ENCODE measurements at regions not wholly inside any gene's neighbourhood (a gene's known extent, or its start where the extent isn't known, plus 50 kb on each side); places are given as distances from the start of the nearest gene placed in this dataset.

GRCh38 chr4:181971411-181971810 lies 271.8 kb upstream of the TENM3 start (continued):
- TF ChIP-seq REST (IDR thresholded peaks at IDR 0.05; ENCODE audit: low read depth, low read length) (no peak), ZZZ3 (IDR thresholded peaks at IDR 0.05; ENCODE audit: control insufficient read depth, insufficient read length, low read depth) (no peak), CBX3 (IDR thresholded peaks at IDR 0.05; ENCODE audit: borderline replicate concordance, low read depth) (no peak), PAX8 (IDR thresholded peaks at IDR 0.05) (no peak), SMC3 (IDR thresholded peaks at IDR 0.05; ENCODE audit: borderline replicate concordance, low read length) (no peak)

- no peak for ATAC-seq
- 46% methylated on average over 3 of the region's 3 CpGs for WGBS (ENCODE audit: insufficient coverage, insufficient replicate concordance, low lambda C conversion rate, missing lambda C conversion rate)
- no peak overlapping the region for H3K4me3 ChIP-seq
- no peak for DNase-seq (ENCODE audit: low read depth, low spot score)
- no peak overlapping the region for H2AFZ ChIP-seq (ENCODE audit: control insufficient read depth, low read depth, low read length)
- intact Hi-C loops (cut with micrococcal nuclease; ENCODE audit: unreplicated experiment) (loop anchor here (2.0 kb wide), 1 partner anchor 47 kb away; no protein-coding TSS in a partner anchor), in situ Hi-C loops (cut with MboI) (no loop called here)
- no peaks in the 10 kb centered on the region for H4K20me1 ChIP-seq (ENCODE audit: control insufficient read depth, insufficient read depth)
- ChIA-PET SMC1A (ENCODE audit: uncharacterized antibody, unreplicated experiment) (interaction anchor here (1.1 to 1.5 kb wide), 2 partner anchors 47 to 231 kb away, joined by 3 to 4 read pairs; no protein-coding TSS in a partner anchor), RAD21 (ENCODE audit: unreplicated experiment) (interaction anchor here (0.6 kb wide), 1 partner anchor 51 kb away, joined by 3 read pairs; no protein-coding TSS in a partner anchor), POLR2A (no interaction called here), CTCF (interaction anchor here (1.7 to 2.2 kb wide), 2 partner anchors 9 to 42 kb away, joined by 4 to 6 read pairs; no protein-coding TSS in a partner anchor)
- no peak overlapping the region for H3K27ac ChIP-seq (ENCODE audit: control insufficient read depth, insufficient read depth)
- H3K36me3 ChIP-seq (ENCODE audit: control insufficient read depth in 2 of 2, insufficient read depth in 2 of 2, low read length in 1 of 2) = no peaks in the 10 kb centered on the region
- H3K79me2 ChIP-seq (ENCODE audit: control insufficient read depth, insufficient read depth, low read length) = no peaks in the 10 kb centered on the region
- TF ChIP-seq MTA3 (IDR thresholded peaks at IDR 0.05; ENCODE audit: borderline replicate concordance, low read length) = no peak
- no peak for TF ChIP-seq CHD2 (IDR thresholded peaks at IDR 0.05; ENCODE audit: borderline replicate concordance, low read depth, low read length)
- TF ChIP-seq ZBTB40 (IDR thresholded peaks at IDR 0.05; ENCODE audit: borderline replicate concordance) = no peak
- no peak for TF ChIP-seq EP300 (IDR thresholded peaks at IDR 0.05; ENCODE audit: borderline replicate concordance in 1 of 2, control insufficient read depth in 1 of 2, low read depth in 2 of 2, low read length in 2 of 2)
- no peaks in the 10 kb centered on the region for H3K27me3 ChIP-seq (replicated peaks in 1 of 2; ENCODE audit: control insufficient read depth in 2 of 2, insufficient read depth in 2 of 2, low read length in 1 of 2)
- no TSS peak for BruUV-seq (replicated peaks)
- H3K9me3 ChIP-seq (replicated peaks; ENCODE audit: control insufficient read depth, insufficient read depth, low read length) = no peaks in the 10 kb centered on the region; the same call in 2 of the 3 replicates
- 0 out of 2 replicates have a peak overlapping the region, but pooled peaks have one; percentile 32 for H3K4me2 ChIP-seq (ENCODE audit: control insufficient read depth, insufficient read depth)
- no peaks in the 10 kb centered on the region for H3K4me1 ChIP-seq (ENCODE audit: control insufficient read depth, insufficient read depth, low read length)
- no peak overlapping the region for H3K9ac ChIP-seq (ENCODE audit: control insufficient read depth, insufficient read depth, low read length)
- no peak for FAIRE-seq
Observed at GRCh38 chr4:181971973-181972372, 271.2 kb upstream of the TENM3 start.

Measured in GM12878 (cell line).